ENCODE measurements at regions not wholly inside any gene's neighbourhood (a gene's known extent, or its start where the extent isn't known, plus 50 kb on each side); places are given as distances from the start of the nearest gene placed in this dataset.

GRCh38 chr15:38046257-38047051 is 112.0 kb downstream of the TMCO5A start:
- no peak for DNase-seq (ENCODE audit: low spot score)

- no peak for DNase-seq (ENCODE audit: low spot score)
Observed at GRCh38 chr15:38048001-38048455, 113.6 kb downstream of the TMCO5A start.

GRCh38 chr15:38049891-38050290 is 115.5 kb downstream of the TMCO5A start:
- no peak for DNase-seq (ENCODE audit: low spot score)

GRCh38 chr15:38050529-38051448 is 116.3 kb downstream of the TMCO5A start:
- no peak for DNase-seq (ENCODE audit: low spot score)

GRCh38 chr15:38053205-38053604 is 118.8 kb downstream of the TMCO5A start:
- no peak for DNase-seq (ENCODE audit: low spot score)

- DNase-seq (ENCODE audit: low spot score): no peak
Observed at GRCh38 chr15:38053776-38054175, 119.3 kb downstream of the TMCO5A start.

GRCh38 chr15:38054488-38054887 is 120.0 kb downstream of the TMCO5A start:
- no peak for DNase-seq (ENCODE audit: low spot score)

- DNase-seq (ENCODE audit: low spot score): no peak
Observed at GRCh38 chr15:38058596-38059075, 124.2 kb downstream of the TMCO5A start.

GRCh38 chr15:38059665-38060064 is 125.2 kb downstream of the TMCO5A start:
- no peak for DNase-seq (ENCODE audit: low spot score)

GRCh38 chr15:38061856-38062649 is 127.6 kb downstream of the TMCO5A start:
- no peak for DNase-seq (ENCODE audit: low spot score)

GRCh38 chr15:38062696-38063095 is 128.3 kb downstream of the TMCO5A start:
- DNase-seq (ENCODE audit: low spot score): no peak

GRCh38 chr15:38065721-38066345 is 131.4 kb downstream of the TMCO5A start:
- DNase-seq (ENCODE audit: low spot score): no peak

GRCh38 chr15:38066612-38067011 is 132.2 kb downstream of the TMCO5A start:
- DNase-seq (ENCODE audit: low spot score): no peak

- DNase-seq (ENCODE audit: low spot score): no peak
Observed at GRCh38 chr15:38068626-38069391, 134.4 kb downstream of the TMCO5A start.

- peak; percentile 42 for DNase-seq (ENCODE audit: low spot score)
Observed at GRCh38 chr15:38069511-38070011, 135.1 kb downstream of the TMCO5A start.

GRCh38 chr15:38070778-38071177 is 136.3 kb downstream of the TMCO5A start:
- no peak for DNase-seq (ENCODE audit: low spot score)

GRCh38 chr15:38071211-38071972 is 137.0 kb downstream of the TMCO5A start:
- DNase-seq (ENCODE audit: low spot score): no peak

GRCh38 chr15:38072007-38072347 is 137.5 kb downstream of the TMCO5A start:
- DNase-seq (ENCODE audit: low spot score): no peak

- DNase-seq (ENCODE audit: low spot score): peak; percentile 69
Observed at GRCh38 chr15:38072348-38073177, 138.1 kb downstream of the TMCO5A start.
